Stimulated activated CD4-positive, alpha-beta T cell treated with anti-CD3 and anti-CD28 coated beads, Interleukin-4, amount 100 ng/mL, for 1 hour (primary cell): ENCODE measurements at regions not wholly inside any gene's neighbourhood (a gene's known extent, or its start where the extent isn't known, plus 50 kb on each side); places are given as distances from the start of the nearest gene placed in this dataset.
"Not testable (repeated sequence)": the region's sequence is repeated elsewhere in the genome, so short reads cannot be mapped to it uniquely, and the experiment has no call there.

ENCODE experiments used
- DNase-seq: peaks from one replicate; pipeline ENCODE4 v3.0.0-alpha.2; 2020

DNA sequence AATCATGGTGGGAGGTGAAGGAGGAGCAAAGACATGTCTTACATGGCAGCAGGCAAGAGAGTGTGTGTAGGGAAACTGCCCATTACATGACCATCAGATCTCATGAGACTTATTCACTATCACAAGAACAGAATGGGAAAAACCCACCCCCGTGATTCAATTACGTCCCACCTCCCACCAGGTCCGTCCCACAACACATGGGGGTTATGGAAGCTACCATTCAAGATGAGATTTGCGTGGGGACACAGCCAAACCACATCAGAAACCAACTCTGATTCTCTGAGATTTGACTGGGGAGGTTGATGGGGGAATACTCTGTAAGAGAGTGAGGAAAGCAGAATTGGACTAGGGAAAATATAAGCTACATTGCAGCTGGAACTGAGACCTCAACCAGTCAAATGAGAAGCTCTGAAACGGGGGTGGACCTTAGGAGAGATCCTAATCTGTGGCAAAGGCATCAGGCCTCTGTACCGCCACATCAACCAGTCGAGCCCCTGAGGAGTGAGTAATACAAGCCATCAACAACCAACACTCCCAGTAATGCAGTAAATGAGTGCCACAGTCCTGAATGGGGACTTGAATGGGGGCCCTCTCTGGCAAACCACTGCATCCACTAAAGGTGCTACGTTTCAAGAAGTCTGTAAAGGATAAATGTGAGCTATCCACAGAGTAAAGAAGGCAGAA is 207.9 kb upstream of the GADL1 start:
- peak; percentile 3 for DNase-seq

DNA sequence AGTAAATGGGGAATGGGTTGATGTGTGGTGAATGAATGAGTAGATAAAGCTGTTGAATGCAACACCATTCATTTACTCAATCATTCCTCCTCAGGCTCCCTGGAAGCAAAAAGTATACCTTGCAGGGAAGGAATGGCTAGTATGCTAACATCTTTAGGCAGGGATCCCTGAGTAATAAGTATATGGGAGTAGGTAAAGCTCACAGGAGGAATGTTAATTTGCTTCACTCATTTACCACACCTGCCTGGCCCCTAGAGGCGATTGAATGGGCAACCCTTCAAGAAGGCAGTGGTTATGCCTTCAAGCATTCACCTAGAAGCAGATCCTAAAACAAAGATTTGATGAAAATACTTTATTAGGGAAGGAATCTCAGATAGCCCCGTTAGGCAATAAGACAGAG is 208.7 kb upstream of the GADL1 start:
- no peak for DNase-seq

DNA sequence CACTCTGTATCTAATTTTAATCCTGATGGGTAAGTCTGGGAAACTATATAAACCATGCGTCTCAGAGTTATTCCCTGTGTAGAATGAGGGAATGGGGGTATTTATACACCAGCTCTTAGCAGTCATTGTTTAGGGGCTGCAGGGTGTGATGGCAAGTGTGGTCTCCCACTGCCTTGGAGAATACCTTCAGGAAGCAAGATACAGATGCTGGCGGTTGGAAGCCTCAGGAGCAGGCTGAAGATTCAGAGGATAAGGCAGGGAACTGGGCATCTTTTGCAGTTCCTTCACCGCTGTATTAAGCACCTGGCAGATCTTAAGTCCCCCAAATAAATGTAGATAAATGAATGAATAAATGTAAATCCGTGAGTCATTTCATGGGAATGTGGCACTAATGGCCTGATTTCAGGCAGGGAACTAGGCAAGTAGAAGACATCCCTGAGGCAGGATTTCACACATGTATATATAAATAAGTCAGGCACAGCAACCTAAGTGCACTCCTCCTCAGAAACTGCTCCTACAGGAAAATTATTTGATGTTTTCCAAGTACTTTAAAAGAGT is 209.2 kb upstream of the GADL1 start:
- DNase-seq = no peak

DNA sequence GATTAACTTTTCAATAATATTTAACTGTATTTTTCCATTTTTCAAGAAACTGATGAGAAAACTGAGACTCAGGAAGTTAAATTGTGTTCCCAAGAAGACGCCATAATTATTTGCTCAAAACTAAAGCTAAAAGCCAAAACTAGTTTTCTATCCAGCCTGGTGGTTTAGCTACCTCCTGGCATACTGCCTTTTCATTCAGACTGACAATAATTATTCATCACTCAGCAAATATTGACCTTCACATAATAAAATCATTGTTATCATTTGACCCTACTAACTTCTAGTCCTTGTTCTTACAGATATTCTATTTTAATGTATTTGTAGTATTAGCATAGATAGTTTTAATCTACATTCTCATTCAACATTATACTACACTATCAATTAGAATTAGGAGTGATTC is 210.6 kb upstream of the GADL1 start:
- no peak for DNase-seq

DNA sequence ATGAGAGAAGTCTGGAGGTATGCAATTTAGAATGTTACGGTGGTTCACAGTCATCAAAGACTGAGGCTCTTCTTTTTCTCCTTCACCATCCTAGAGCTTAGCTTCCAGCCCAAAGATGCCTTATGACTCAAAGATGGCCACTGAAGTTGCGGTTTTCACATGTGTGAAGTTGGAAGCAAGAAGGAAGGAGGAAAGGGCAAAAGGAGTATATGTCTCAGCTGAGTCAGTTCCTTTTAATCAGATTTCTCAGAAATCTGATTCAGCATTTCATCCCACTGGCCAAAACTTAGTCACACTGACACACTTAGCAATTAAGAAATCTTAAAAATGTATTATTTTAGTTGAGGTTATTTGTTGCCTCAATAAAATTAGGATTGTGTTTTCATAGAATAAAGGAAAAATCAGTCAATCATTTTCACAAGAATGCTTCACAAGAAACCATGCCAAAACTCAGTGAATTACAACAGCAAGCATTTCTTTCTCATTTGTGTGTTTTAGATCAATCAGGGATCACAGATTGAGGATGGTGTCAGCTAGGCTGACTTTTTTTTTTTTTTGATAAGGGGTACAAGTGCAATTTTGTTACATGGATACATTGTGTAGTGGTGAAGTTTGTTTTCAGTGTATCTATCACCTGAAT is 211.1 kb upstream of the GADL1 start:
- no peak for DNase-seq

DNA sequence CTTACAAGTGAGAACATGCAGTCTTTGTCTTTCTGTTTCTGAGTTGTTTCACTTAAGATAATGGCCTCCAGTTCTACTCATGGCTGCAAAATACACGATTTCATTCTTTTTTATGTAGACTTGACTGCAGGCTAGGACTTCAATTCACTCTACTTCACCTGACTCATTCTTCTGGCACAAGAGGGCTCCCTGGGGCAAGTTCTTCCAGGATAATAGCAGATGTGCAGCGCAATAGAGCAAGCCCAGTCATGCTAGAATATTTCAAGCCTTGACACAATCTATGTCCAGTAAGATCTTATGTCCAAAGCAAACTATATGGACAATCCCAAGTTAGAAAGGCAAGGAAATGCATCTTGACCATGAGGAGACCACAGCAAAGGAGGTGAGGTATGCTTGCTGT is 211.7 kb upstream of the GADL1 start:
- DNase-seq = no peak

DNA sequence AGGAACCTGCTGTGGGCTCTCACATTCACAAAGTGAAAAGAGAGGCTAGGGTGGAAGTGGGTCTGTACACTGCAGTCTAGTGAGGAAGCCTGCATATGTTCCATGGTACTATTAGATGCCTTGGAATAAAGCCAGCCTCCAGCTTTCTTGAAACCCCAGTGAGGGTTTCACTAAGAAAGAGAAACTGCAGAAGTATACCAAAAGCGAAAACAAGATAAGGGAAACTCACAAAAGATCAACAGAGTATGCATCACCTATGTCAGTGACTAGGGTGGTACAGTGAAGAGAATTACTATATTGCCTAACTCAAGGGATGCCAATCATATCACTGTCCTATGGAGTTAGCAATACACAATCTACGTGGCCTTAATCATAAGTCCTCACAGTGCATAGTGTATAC is 212.5 kb upstream of the GADL1 start:
- DNase-seq = no peak

DNA sequence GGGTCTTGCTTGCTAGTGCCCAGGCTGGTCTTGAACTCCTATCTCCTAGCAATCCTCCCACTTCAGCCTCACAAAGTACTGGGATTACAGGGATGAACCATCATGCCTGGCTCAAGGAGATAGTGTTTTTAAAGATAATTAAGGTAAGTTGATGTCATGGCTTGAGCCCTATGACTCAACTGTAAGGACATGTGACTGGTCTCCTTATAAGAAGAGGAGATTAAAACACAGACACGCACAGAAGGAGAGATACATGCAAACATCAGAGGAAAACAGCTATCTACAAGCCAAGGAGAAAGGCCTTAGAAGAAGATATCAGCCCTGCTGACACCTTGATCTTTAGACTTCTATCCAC is 220.4 kb upstream of the GADL1 start:
- no peak for DNase-seq

DNA sequence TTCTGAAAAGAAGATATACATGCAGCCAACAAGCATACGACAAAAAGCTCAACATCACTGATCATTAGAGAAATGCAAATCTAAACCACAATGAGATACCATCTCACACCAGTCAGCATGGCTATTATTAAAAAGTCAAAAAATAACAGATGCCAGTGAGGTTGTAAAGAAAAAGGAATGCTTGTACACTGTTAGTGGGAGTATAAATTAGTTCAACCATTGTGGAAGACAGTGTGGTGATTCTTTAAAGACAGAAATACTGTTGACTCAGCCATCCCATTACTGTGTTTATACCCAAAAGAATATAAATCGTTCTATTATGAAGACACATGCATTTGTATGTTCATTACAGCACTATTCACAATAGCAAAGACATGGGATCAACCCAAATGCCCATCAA is 221.1 kb upstream of the GADL1 start:
- not testable (repeated sequence) for DNase-seq

DNA sequence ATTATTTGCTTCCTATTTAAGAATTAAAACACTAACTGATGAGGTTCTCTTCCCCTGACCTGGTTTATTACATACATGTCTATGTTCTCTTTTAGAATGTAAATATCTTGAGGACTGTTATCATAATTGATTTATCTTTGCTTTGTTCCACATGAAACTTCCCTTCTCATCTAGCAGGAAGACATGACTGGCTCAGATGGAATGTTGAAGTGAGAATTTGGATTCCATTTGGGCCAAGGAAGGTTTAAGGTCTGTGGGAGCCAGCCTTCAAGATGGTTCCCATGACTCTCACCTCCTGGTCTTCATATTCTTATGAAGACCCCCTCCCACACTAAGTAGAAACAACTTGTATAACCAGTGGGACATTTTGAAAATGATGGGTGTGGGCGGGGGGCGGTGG is 222.2 kb upstream of the GADL1 start:
- DNase-seq = no peak

DNA sequence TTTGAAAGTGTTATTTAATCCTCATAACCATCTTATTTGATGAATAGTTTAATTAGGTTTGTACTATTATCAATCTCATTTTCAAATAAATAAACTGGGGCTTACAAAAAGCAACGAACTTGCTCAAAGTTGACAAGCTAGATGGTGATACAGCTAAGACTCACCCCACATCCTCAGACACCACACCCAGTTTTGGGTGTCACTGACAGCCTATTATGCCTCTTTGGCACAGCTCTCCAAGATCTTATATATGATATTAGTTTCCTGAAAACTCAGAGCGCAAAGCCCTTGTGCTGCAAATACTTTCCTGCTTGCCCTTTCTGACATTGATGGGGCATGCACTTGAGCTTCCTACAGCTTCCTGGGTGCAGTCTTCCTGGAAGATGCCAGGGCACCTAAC is 223.4 kb upstream of the GADL1 start:
- DNase-seq = no peak

DNA sequence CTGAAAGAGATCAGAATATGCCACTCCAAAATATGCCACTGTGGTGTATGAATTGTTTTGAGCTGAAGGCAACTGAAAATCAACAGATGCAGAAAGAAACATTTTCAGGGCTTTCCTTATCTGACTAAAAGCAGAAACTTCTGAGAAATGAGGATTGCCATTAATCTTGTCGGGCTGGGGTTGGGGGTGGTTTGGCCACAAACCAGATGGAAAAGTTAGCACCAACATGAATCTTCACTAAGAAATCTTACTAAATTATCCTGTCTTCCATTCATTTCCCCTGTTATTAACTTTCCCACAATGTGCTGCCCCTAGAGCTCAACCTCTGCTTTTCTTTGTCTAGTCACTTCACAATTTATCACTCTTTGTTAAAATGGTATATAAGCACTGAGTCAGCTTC is 229.9 kb upstream of the GADL1 start:
- DNase-seq = no peak

DNA sequence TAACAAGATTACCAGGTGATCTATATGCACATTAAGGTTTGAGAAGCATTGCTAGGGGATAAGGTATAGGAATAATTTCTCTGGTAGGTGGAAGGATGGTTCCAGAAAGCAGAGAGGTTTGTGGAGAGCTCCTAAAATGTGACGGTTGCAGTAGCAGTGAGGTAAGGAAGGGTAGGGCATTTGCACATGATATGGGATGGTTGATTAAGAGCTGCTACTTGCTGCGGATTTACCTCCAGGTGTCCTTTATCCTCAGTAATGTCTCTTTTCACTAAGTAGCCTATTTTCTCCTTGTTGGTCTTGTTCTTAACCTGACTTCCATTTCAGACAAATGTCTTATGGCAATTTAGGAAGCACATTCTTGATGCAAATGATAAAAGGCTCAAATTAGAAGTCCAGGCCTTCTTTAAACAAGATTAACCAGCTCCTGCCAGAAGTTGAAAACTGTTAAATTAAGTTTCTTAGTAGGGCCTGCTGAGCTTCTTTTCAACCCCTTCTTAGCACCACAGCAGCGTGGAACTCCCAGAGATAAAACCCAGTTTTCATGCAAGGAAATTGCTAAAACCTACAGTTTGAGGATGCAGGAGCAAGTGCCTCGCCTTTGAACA is 231.1 kb upstream of the GADL1 start:
- no peak for DNase-seq

DNA sequence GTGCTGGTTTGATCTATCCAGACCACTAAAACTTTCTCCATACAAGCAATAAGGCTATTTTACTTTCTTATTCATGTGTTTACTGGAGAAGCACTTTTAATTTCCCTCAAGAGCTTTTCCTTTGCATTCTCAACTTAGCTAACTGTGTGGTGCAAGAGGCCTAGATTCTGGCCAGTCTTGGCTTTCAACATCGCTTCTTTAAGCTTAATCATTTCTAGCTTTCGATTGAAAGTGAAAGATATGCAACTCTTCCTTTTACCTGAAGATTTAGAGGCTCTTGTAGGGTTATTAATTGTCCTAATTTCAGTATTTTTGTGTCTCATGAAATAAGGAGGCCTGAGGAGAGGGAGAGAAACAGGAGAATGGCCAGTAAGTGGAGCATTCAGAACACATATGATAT is 234.8 kb upstream of the GADL1 start:
- no peak for DNase-seq

DNA sequence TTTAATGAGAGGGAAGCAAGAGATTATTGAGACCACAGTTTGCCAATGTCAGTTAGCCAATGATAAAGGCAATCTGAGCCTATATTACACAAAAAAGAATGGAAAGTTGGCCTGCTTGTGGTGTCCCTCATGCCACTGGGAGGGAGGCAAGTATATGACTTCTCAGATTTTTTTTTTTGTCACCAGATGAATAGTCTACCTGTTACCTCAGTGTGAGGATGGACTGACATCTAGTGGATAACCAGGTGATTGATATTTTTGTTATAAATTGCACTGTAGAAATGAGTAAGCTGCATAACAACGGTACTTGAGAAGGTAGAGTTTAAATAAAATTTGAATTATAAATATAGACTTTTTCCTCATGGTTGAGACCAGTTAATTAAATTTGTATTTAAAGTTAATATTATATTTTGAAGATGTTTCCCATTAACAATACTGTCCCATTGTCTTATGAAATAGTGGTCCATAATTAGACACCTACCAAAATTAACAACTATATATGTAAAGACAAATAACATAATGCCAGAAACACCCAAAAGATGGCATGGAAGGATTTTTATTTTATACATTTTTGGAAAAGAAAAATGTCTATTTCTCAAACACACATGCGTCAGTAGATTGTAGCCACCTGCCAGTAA is 237.8 kb upstream of the GADL1 start:
- DNase-seq = no peak

DNA sequence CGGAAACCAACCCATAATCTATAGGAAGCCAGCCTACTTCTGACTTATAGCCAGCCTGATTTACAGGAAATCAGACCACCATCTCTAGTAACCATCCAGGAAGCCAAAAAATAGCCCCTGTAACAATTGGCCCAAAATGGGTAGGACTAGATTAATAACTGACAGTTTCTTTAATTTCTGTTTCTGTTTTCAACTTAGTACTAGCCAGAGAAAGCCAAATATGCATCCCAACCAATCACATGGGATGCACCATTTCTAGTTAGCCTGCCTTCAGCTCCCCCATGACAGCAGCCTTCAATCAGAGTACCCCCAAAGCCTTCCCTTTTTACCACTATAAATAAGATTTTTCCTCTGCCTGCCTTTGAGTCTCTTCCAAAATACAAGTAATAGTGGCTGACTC is 239.1 kb upstream of the GADL1 start:
- no peak for DNase-seq

DNA sequence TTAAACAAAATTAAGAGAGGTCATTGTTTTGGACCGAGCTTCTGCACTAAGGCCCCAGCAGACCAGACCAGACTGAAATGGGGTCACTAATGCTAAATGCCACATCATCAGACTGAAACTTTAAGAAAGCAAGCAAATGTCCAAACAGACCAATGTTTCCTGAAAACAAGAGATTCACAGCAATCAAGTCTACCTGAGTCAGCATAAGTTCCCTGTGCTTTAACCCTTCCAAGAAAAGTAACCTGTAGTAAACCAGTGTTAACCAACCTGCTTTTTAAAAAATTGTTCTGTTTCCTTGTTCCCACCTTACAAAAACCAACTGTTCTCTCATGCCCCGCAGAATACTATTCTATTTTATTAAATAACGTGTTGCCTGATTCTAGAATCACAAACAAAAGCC is 241.1 kb upstream of the GADL1 start:
- no peak for DNase-seq

DNA sequence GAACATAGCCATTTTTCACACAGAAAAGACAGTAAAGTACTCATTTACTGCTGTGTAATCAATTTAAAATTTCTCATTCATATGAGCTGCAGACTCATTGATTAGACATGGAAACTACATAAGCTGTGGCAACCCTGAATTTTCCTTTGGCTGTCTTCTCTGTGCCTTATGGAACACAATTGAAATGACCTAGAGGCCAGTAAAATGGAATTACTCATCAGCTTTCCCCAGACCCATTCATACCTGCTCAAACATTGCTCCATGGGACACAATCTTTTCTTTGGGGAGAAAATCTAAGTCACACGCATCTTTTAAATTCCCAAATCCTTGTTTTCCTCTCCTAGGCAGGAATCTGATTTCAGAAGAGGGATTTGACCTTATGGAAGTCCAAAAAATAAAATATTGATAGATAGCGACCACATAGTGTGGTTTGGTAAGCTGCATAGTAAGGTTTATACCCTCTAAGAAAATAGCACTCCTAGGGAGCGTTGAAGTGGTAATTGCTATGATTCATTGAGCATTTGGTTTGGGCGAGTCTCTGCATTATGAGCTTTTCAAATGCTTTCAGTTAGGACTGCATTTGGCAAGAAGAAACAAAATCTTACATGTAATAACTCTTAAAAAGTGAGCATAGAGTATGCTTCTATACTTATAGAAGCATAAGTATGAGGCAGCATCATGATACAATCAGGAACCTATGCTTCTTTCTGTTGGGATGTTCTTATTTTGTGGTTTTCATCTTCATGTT is 243.4 kb upstream of the GADL1 start:
- DNase-seq = no peak

DNA sequence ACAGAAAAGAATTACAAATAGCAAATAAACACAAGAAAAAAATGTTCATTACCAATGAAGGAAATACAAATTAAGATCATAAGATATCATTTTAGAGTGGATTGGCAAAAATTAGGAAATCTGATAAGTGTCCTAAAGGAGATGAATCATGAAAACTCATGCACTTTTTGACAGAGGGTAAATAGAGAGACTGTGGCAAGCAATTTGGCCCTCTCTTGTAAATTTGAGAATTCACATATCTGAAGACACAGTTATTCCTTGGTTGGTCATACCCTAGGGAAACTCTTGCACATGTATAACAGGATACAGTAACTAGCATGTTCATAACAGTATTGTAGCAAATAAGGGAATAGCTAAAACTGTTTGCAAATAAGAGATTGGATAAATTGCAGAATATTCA is 246.0 kb upstream of the GADL1 start:
- DNase-seq = no peak

DNA sequence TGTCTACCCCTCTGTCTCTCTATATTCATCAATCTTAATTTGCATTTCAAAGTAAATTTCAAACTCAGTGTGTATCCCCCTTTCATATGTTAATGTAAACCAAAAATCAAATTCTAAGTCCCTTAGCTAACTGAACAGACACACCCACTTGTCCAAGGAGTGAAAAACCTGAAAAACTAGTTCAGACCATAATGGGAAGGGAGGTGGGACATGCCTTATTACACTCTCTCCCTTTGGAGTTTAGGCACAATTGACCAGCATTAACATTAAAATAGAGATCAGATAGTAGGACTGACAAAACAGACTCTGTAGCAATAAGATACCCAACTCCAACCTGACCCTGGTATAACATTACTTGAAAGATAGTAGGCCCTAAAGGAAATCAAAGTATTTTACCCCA is 247.7 kb upstream of the GADL1 start:
- DNase-seq = no peak

DNA sequence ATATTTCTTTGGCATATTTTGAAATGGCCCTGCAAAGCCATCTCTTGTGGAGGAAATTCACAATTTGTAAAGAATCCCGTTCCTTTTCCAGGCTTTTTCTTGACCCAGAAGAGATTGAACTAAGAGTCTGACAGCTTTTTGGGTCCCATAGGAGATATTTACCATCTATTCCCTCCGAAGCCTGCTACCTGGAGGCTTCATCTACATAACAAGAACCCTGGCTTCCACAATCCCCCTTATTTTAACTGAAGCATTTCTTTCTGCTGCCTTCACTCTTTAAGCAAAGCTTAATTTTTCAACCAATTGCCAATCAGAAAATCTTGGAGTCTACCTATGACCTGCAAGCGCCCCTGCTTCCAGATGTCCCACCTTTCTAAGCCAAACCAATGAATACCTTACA is 248.1 kb upstream of the GADL1 start:
- DNase-seq = no peak

DNA sequence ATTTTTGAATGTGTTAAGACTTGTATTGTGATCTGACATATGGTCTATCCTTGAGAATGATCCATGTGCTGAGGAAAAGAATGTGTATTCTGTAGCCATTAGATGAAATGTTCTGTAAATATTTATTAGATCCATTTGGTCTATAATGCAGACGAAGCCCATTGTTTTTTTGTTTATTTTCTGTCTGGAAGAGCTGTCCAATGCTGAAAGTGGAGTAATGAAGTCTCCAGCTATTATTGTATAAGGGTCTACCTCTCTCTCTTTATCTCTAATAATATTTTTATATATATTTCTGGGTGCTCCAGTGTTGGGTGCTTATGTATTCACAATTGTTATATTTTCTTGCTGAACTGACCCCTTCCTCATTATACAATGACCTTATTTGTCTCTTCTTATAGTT is 250.6 kb upstream of the GADL1 start:
- DNase-seq = no peak

DNA sequence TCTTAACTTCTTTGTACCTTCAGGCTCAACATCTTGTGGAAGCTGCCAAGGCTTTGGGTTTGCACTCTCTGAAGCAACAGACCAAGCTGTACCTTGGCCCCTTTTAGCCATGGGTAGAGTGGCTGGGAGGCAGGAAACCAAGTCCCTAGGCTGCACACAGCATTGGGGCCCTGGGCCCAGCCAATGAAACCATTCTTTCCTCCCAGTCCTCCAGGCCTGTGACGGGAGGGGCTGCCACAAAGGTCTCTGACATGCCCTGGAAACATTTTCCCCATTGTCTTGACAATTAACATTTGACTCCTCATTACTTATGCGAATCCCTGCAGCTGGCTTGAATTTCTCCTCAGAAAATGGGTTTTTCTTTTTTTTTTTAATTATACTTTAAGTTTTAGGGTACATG is 253.1 kb upstream of the GADL1 start:
- DNase-seq = no peak
